CD4-positive, alpha-beta T cell treated with Interleukin-2 at 100 ng/mL for 4 hours (primary cell): ENCODE measurements at regions not wholly inside any gene's neighbourhood (a gene's known extent, or its start where the extent isn't known, plus 50 kb on each side); places are given as distances from the start of the nearest gene placed in this dataset.
"Not testable (repeated sequence)": the region's sequence is repeated elsewhere in the genome, so short reads cannot be mapped to it uniquely, and the experiment has no call there.

Experiments used
- DNase-seq: peaks from one replicate; pipeline ENCODE4 v3.0.0-alpha.2; 2020; ENCODE audit warnings: low spot score

- DNase-seq = no peak
These were observed 265.4 kb downstream of the FAM43A start for GRCh38 chr3:194950906-194951628.

- DNase-seq = not testable (repeated sequence)
These were observed 265.9 kb downstream of the FAM43A start for GRCh38 chr3:194951629-194951920.

GRCh38 chr3:194951931-194952582 is 266.4 kb downstream of the FAM43A start:
- DNase-seq = no peak

GRCh38 chr3:194952841-194953241 is 267.2 kb downstream of the FAM43A start:
- no peak for DNase-seq

- no peak for DNase-seq
These were observed 267.6 kb downstream of the FAM43A start for GRCh38 chr3:194953291-194953690.

- no peak for DNase-seq
These were observed 269.9 kb downstream of the FAM43A start for GRCh38 chr3:194955546-194955945.

- DNase-seq = no peak
These were observed 270.5 kb downstream of the FAM43A start for GRCh38 chr3:194955979-194956696.

GRCh38 chr3:194956697-194957396 is 271.2 kb downstream of the FAM43A start:
- DNase-seq = no peak

GRCh38 chr3:194957743-194958240 is 272.1 kb downstream of the FAM43A start:
- DNase-seq = no peak

GRCh38 chr3:194959217-194959616 is 273.5 kb downstream of the FAM43A start:
- no peak for DNase-seq

GRCh38 chr3:194959666-194960065 is 274.0 kb downstream of the FAM43A start:
- DNase-seq = not testable (repeated sequence)

- DNase-seq = no peak
These were observed 274.9 kb downstream of the FAM43A start for GRCh38 chr3:194960446-194961032.

GRCh38 chr3:194961149-194961548 is 275.5 kb downstream of the FAM43A start:
- DNase-seq = no peak

GRCh38 chr3:194961571-194961970 is 275.9 kb downstream of the FAM43A start:
- no peak for DNase-seq

- no peak for DNase-seq
These were observed 276.4 kb downstream of the FAM43A start for GRCh38 chr3:194962056-194962455.

GRCh38 chr3:194964809-194965208 is 279.1 kb downstream of the FAM43A start:
- DNase-seq = no peak

- no peak for DNase-seq
These were observed 281.8 kb downstream of the FAM43A start for GRCh38 chr3:194967151-194968117.

GRCh38 chr3:194970066-194970465 is 284.4 kb downstream of the FAM43A start:
- DNase-seq = no peak

GRCh38 chr3:194971009-194971408 is 285.3 kb downstream of the FAM43A start:
- DNase-seq = no peak

GRCh38 chr3:194971965-194972364 is 286.3 kb downstream of the FAM43A start:
- no peak for DNase-seq

- no peak for DNase-seq
These were observed 287.0 kb downstream of the FAM43A start for GRCh38 chr3:194972641-194973040.
